ENCODE measurements at regions not wholly inside any gene's neighbourhood (a gene's known extent, or its start where the extent isn't known, plus 50 kb on each side); places are given as distances from the start of the nearest gene placed in this dataset.
"Not testable (repeated sequence)": the region's sequence is repeated elsewhere in the genome, so short reads cannot be mapped to it uniquely, and the experiment has no call there.

GRCh38 chr6:81263531-81264168, 488.8 kb downstream of the TENT5A start:
- Histone ChIP-seq H3K9me2 (ENCODE audit: insufficient read depth, low read length) (no peaks in the 10 kb centered on the region), H3F3A (ENCODE audit: insufficient read depth, low read length, poor library complexity, severe bottlenecking) (no peaks in the 10 kb centered on the region), H3K36me3 (ENCODE audit: insufficient read depth, low read length) (no peaks in the 10 kb centered on the region), H3K79me2 (replicated peaks; ENCODE audit: insufficient read depth, low read length) (no peaks in the 10 kb centered on the region), H3K9ac (ENCODE audit: low read length) (no peak overlapping the region), H4K20me1 (ENCODE audit: insufficient read depth) (no peaks in the 10 kb centered on the region), H3K4me2 (ENCODE audit: low read length) (no peak overlapping the region), H3K27ac (ENCODE audit: low read length) (no peak overlapping the region), H2AFZ (ENCODE audit: low read depth, low read length) (no peak overlapping the region), H3K4me3 (ENCODE audit: low read length) (no peak overlapping the region), H3K9me3 (ENCODE audit: low read length) (no peaks in the 10 kb centered on the region), H3K27me3 (ENCODE audit: insufficient read depth, low read depth, low read length) (no peaks in the 10 kb centered on the region)
- TF ChIP-seq, protein P1, sequence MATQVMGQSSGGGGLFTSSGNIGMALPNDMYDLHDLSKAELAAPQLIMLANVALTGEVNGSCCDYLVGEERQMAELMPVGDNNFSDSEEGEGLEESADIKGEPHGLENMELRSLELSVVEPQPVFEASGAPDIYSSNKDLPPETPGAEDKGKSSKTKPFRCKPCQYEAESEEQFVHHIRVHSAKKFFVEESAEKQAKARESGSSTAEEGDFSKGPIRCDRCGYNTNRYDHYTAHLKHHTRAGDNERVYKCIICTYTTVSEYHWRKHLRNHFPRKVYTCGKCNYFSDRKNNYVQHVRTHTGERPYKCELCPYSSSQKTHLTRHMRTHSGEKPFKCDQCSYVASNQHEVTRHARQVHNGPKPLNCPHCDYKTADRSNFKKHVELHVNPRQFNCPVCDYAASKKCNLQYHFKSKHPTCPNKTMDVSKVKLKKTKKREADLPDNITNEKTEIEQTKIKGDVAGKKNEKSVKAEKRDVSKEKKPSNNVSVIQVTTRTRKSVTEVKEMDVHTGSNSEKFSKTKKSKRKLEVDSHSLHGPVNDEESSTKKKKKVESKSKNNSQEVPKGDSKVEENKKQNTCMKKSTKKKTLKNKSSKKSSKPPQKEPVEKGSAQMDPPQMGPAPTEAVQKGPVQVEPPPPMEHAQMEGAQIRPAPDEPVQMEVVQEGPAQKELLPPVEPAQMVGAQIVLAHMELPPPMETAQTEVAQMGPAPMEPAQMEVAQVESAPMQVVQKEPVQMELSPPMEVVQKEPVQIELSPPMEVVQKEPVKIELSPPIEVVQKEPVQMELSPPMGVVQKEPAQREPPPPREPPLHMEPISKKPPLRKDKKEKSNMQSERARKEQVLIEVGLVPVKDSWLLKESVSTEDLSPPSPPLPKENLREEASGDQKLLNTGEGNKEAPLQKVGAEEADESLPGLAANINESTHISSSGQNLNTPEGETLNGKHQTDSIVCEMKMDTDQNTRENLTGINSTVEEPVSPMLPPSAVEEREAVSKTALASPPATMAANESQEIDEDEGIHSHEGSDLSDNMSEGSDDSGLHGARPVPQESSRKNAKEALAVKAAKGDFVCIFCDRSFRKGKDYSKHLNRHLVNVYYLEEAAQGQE (IDR thresholded peaks at IDR 0.05; ENCODE audit: borderline replicate concordance) = no peak
- TF ChIP-seq, protein P2, sequence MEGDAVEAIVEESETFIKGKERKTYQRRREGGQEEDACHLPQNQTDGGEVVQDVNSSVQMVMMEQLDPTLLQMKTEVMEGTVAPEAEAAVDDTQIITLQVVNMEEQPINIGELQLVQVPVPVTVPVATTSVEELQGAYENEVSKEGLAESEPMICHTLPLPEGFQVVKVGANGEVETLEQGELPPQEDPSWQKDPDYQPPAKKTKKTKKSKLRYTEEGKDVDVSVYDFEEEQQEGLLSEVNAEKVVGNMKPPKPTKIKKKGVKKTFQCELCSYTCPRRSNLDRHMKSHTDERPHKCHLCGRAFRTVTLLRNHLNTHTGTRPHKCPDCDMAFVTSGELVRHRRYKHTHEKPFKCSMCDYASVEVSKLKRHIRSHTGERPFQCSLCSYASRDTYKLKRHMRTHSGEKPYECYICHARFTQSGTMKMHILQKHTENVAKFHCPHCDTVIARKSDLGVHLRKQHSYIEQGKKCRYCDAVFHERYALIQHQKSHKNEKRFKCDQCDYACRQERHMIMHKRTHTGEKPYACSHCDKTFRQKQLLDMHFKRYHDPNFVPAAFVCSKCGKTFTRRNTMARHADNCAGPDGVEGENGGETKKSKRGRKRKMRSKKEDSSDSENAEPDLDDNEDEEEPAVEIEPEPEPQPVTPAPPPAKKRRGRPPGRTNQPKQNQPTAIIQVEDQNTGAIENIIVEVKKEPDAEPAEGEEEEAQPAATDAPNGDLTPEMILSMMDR (IDR thresholded peaks at IDR 0.05; ENCODE audit: poor library complexity, severe bottlenecking) = no peak
- TF ChIP-seq TAF1 (IDR thresholded peaks at IDR 0.05; ENCODE audit: low read depth) (no peak), RAD21 (conservative IDR thresholded peaks at IDR 0.05) (no peak), SMC3 (conservative IDR thresholded peaks at IDR 0.05; ENCODE audit: poor library complexity) (no peak), EP300 (conservative IDR thresholded peaks at IDR 0.05; ENCODE audit: poor library complexity, severe bottlenecking) (no peak), EZH2 (IDR thresholded peaks at IDR 0.05; ENCODE audit: borderline replicate concordance, insufficient read depth, low read length, poor library complexity, severe bottlenecking) (no peak), MXI1 (conservative IDR thresholded peaks at IDR 0.05; ENCODE audit: poor library complexity, severe bottlenecking) (no peak), POLR2AphosphoS5 (IDR thresholded peaks at IDR 0.05) (no peak)

GRCh38 chr6:81262656-81263055, 489.8 kb downstream of the TENT5A start:
- Histone ChIP-seq H3K4me2 (ENCODE audit: low read length) (no peak overlapping the region), H2AFZ (ENCODE audit: low read depth, low read length) (no peak overlapping the region), H3K27ac (ENCODE audit: low read length) (no peak overlapping the region), H4K20me1 (ENCODE audit: insufficient read depth) (no peaks in the 10 kb centered on the region), H3K9me2 (ENCODE audit: insufficient read depth, low read length) (no peaks in the 10 kb centered on the region), H3K79me2 (replicated peaks; ENCODE audit: insufficient read depth, low read length) (no peaks in the 10 kb centered on the region), H3K27me3 (ENCODE audit: insufficient read depth, low read depth, low read length) (no peaks in the 10 kb centered on the region), H3K9ac (ENCODE audit: low read length) (no peak overlapping the region), H3K9me3 (ENCODE audit: low read length) (no peaks in the 10 kb centered on the region), H3F3A (ENCODE audit: insufficient read depth, low read length, poor library complexity, severe bottlenecking) (no peaks in the 10 kb centered on the region), H3K36me3 (ENCODE audit: insufficient read depth, low read length) (no peaks in the 10 kb centered on the region), H3K4me3 (ENCODE audit: low read length) (no peak overlapping the region)
- TF ChIP-seq SMC3 (conservative IDR thresholded peaks at IDR 0.05; ENCODE audit: poor library complexity) (no peak), POLR2AphosphoS5 (IDR thresholded peaks at IDR 0.05) (no peak), EZH2 (IDR thresholded peaks at IDR 0.05; ENCODE audit: borderline replicate concordance, insufficient read depth, low read length, poor library complexity, severe bottlenecking) (no peak), MXI1 (conservative IDR thresholded peaks at IDR 0.05; ENCODE audit: poor library complexity, severe bottlenecking) (no peak), RAD21 (conservative IDR thresholded peaks at IDR 0.05) (no peak), EP300 (conservative IDR thresholded peaks at IDR 0.05; ENCODE audit: poor library complexity, severe bottlenecking) (no peak), TAF1 (IDR thresholded peaks at IDR 0.05; ENCODE audit: low read depth) (no peak)
- TF ChIP-seq, protein P1 (IDR thresholded peaks at IDR 0.05; ENCODE audit: borderline replicate concordance) = no peak
- TF ChIP-seq, protein P2 (IDR thresholded peaks at IDR 0.05; ENCODE audit: poor library complexity, severe bottlenecking) = no peak

- not testable (repeated sequence) for H3K27me3 ChIP-seq (ENCODE audit: insufficient read depth, low read depth, low read length); H2AFZ ChIP-seq (ENCODE audit: low read depth, low read length); H3K9me2 ChIP-seq (ENCODE audit: insufficient read depth, low read length); H4K20me1 ChIP-seq (ENCODE audit: insufficient read depth); H3K79me2 ChIP-seq (replicated peaks; ENCODE audit: insufficient read depth, low read length); H3K4me3 ChIP-seq (ENCODE audit: low read length); H3K4me2 ChIP-seq (ENCODE audit: low read length); H3F3A ChIP-seq (ENCODE audit: insufficient read depth, low read length, poor library complexity, severe bottlenecking); H3K9me3 ChIP-seq (ENCODE audit: low read length); H3K27ac ChIP-seq (ENCODE audit: low read length); H3K9ac ChIP-seq (ENCODE audit: low read length); H3K36me3 ChIP-seq (ENCODE audit: insufficient read depth, low read length)
Measured at GRCh38 chr6:81256223-81256622, 496.3 kb downstream of the TENT5A start.
